ENCODE measurements at regions not wholly inside any gene's neighbourhood (a gene's known extent, or its start where the extent isn't known, plus 50 kb on each side); places are given as distances from the start of the nearest gene placed in this dataset.

DNA sequence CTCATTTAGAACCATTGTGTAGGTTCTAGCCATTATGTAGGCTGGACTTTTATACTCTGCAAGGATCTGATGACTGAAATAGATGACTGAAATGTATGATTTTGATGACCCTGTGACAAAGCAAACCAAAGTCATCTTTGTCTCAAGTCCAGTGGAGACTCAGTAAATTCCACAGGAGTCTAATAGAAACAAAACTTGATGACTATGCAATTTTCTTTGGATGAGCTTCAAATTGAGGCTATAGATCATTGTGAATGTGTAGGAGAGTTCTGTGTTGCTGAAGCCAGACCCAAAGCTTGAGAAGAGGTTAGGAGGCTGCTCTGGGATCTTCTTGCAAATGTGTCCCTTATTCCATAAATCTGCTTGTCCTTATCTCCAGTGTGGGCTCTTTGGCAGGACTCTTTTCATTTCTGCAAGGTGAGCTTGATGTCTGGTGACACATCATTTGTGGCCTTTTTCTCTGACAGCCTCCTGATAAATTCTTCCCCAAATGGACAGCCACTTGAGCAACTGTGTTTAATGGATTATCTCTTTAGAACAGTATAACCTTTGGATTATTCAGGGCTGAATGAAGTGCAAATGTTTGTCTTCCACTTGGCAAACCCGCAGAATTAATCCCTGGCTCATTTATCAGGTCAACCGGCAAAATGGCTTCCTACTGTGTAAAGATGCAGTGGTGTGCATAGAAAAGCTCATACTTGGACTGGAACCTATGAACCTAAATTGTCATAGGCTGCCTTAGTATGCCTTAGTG is 235.1 kb upstream of the ANKH start:
- no peak overlapping the region for H3K27ac ChIP-seq (ENCODE audit: low read depth, low read length)
- H3K9me3 ChIP-seq (ENCODE audit: insufficient read depth, low read depth, low read length), result no peaks in the 10 kb centered on the region
- H3K4me2 ChIP-seq (ENCODE audit: low read length), result no peak overlapping the region
- TF ChIP-seq, protein P1, sequence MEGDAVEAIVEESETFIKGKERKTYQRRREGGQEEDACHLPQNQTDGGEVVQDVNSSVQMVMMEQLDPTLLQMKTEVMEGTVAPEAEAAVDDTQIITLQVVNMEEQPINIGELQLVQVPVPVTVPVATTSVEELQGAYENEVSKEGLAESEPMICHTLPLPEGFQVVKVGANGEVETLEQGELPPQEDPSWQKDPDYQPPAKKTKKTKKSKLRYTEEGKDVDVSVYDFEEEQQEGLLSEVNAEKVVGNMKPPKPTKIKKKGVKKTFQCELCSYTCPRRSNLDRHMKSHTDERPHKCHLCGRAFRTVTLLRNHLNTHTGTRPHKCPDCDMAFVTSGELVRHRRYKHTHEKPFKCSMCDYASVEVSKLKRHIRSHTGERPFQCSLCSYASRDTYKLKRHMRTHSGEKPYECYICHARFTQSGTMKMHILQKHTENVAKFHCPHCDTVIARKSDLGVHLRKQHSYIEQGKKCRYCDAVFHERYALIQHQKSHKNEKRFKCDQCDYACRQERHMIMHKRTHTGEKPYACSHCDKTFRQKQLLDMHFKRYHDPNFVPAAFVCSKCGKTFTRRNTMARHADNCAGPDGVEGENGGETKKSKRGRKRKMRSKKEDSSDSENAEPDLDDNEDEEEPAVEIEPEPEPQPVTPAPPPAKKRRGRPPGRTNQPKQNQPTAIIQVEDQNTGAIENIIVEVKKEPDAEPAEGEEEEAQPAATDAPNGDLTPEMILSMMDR (IDR thresholded peaks at IDR 0.05; ENCODE audit: insufficient read depth, low read depth, low read length), result no peak
- TF ChIP-seq EZH2 (IDR thresholded peaks at IDR 0.05; ENCODE audit: insufficient read depth, low read length), result no peak
- H3K27me3 ChIP-seq (ENCODE audit: insufficient read depth, low read length), result no peaks in the 10 kb centered on the region
- Mint-ChIP-seq H3K27ac (ENCODE audit: unreplicated experiment) (no peak overlapping the region), H3K4me3 (ENCODE audit: unreplicated experiment) (no peak overlapping the region), H3K9me3 (ENCODE audit: unreplicated experiment) (no peaks in the 10 kb centered on the region), H3K36me3 (ENCODE audit: low read depth, unreplicated experiment) (no peaks in the 10 kb centered on the region), H3K4me1 (ENCODE audit: low read depth, unreplicated experiment) (no peaks in the 10 kb centered on the region), H3K27me3 (ENCODE audit: low read depth, unreplicated experiment) (no peaks in the 10 kb centered on the region)
- no peak overlapping the region for H2AFZ ChIP-seq (ENCODE audit: low read depth, low read length)
- no peaks in the 10 kb centered on the region for H3K4me1 ChIP-seq (ENCODE audit: insufficient read depth, low read length)
- no peaks in the 10 kb centered on the region for H4K20me1 ChIP-seq (ENCODE audit: insufficient read depth, low read length)
- no peak overlapping the region for H3K4me3 ChIP-seq (ENCODE audit: insufficient read depth, low read depth, low read length)
- no peaks in the 10 kb centered on the region for H3K36me3 ChIP-seq (ENCODE audit: insufficient read depth, low read length)
- DNase-seq (ENCODE audit: low read depth), result peak; percentile 1
- H3K9ac ChIP-seq (ENCODE audit: low read length), result no peak overlapping the region
- no peaks in the 10 kb centered on the region for H3K79me2 ChIP-seq (ENCODE audit: insufficient read depth, low read length)
- FAIRE-seq, result no peak

DNA sequence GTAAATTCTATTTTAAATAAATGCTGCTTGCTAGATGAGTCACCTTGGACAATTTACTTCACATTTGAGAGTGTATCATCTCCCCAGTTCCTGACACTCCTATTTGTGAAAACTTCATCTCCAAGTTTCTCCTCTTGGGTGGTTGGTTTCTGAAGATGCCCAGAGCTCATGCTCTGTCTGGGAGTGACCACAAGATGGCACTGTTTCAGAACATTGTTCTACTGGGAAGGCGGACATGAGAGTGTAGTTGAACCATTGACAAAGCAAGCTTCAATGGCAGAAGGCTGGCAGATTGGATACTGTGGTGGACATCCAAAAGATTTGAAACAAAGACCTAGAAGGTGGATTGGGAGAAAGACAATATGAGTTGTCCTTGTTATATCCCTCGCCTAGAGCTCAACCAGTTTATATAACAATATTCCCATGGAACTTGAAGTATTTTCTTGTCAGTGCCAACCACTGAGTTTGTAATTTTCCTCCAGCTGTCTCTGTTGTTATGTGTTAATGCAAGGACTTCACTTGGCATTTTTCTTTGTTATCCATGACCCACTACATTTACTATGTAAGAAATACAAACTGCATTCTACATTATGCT is 234.3 kb upstream of the ANKH start:
- no peaks in the 10 kb centered on the region for H3K4me1 ChIP-seq (ENCODE audit: insufficient read depth, low read length)
- H3K4me3 ChIP-seq (ENCODE audit: insufficient read depth, low read depth, low read length), result no peak overlapping the region
- no peaks in the 10 kb centered on the region for H3K36me3 ChIP-seq (ENCODE audit: insufficient read depth, low read length)
- Mint-ChIP-seq H3K9me3 (ENCODE audit: unreplicated experiment) (no peaks in the 10 kb centered on the region), H3K27ac (ENCODE audit: unreplicated experiment) (no peak overlapping the region), H3K4me3 (ENCODE audit: unreplicated experiment) (no peak overlapping the region), H3K27me3 (ENCODE audit: low read depth, unreplicated experiment) (no peaks in the 10 kb centered on the region), H3K4me1 (ENCODE audit: low read depth, unreplicated experiment) (no peaks in the 10 kb centered on the region), H3K36me3 (ENCODE audit: low read depth, unreplicated experiment) (no peaks in the 10 kb centered on the region)
- no peak overlapping the region for H3K27ac ChIP-seq (ENCODE audit: low read depth, low read length)
- H3K27me3 ChIP-seq (ENCODE audit: insufficient read depth, low read length), result no peaks in the 10 kb centered on the region
- no peak overlapping the region for H2AFZ ChIP-seq (ENCODE audit: low read depth, low read length)
- no peaks in the 10 kb centered on the region for H3K9me3 ChIP-seq (ENCODE audit: insufficient read depth, low read depth, low read length)
- H3K79me2 ChIP-seq (ENCODE audit: insufficient read depth, low read length), result no peaks in the 10 kb centered on the region
- peak; percentile 47 for FAIRE-seq
- no peak for TF ChIP-seq EZH2 (IDR thresholded peaks at IDR 0.05; ENCODE audit: insufficient read depth, low read length)
- TF ChIP-seq, protein P1 (IDR thresholded peaks at IDR 0.05; ENCODE audit: insufficient read depth, low read depth, low read length), result peak; percentile 80
- no peak overlapping the region for H3K9ac ChIP-seq (ENCODE audit: low read length)
- no peaks in the 10 kb centered on the region for H4K20me1 ChIP-seq (ENCODE audit: insufficient read depth, low read length)
- no peak overlapping the region for H3K4me2 ChIP-seq (ENCODE audit: low read length)
- peak; percentile 19 for DNase-seq (ENCODE audit: low read depth)

DNA sequence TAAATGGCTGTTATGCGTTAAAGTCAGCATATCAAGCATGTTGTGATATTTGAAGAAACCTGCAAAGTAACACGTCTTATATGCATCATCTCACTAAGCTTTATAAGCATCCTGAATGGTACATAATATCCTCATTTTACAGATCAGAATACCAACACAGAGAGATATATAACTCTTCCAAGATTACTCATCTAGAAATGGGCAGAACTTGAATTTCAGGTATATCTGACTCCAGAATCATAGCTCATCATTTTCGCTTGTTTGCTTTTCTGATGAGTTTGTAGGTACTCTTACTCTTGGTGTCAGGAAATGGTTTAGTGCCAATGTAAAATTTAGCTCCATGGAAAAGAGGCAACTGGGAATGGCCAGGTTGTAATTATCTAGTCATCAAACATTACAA is 232.3 kb upstream of the ANKH start:
- no peaks in the 10 kb centered on the region for H4K20me1 ChIP-seq (ENCODE audit: insufficient read depth, low read length)
- H3K4me1 ChIP-seq (ENCODE audit: insufficient read depth, low read length), result no peaks in the 10 kb centered on the region
- H3K4me2 ChIP-seq (ENCODE audit: low read length), result no peak overlapping the region
- H3K9me3 ChIP-seq (ENCODE audit: insufficient read depth, low read depth, low read length), result no peaks in the 10 kb centered on the region
- H3K9ac ChIP-seq (ENCODE audit: low read length), result no peak overlapping the region
- DNase-seq (ENCODE audit: low read depth) (no peak), FAIRE-seq (no peak)
- H2AFZ ChIP-seq (ENCODE audit: low read depth, low read length), result no peak overlapping the region
- H3K9me3 Mint-ChIP-seq (ENCODE audit: unreplicated experiment), result peaks cover 4% of the 10 kb centered on the region
- TF ChIP-seq EZH2 (IDR thresholded peaks at IDR 0.05; ENCODE audit: insufficient read depth, low read length), result no peak
- TF ChIP-seq, protein P1 (IDR thresholded peaks at IDR 0.05; ENCODE audit: insufficient read depth, low read depth, low read length), result no peak
- H3K79me2 ChIP-seq (ENCODE audit: insufficient read depth, low read length), result no peaks in the 10 kb centered on the region
- H3K36me3 Mint-ChIP-seq (ENCODE audit: low read depth, unreplicated experiment), result no peaks in the 10 kb centered on the region
- no peaks in the 10 kb centered on the region for H3K4me1 Mint-ChIP-seq (ENCODE audit: low read depth, unreplicated experiment)
- no peak overlapping the region for H3K4me3 ChIP-seq (ENCODE audit: insufficient read depth, low read depth, low read length)
- H3K4me3 Mint-ChIP-seq (ENCODE audit: unreplicated experiment), result no peak overlapping the region
- H3K27me3 ChIP-seq (ENCODE audit: insufficient read depth, low read length), result no peaks in the 10 kb centered on the region
- peaks cover 4% of the 10 kb centered on the region for H3K27me3 Mint-ChIP-seq (ENCODE audit: low read depth, unreplicated experiment)
- H3K27ac ChIP-seq (ENCODE audit: low read depth, low read length), result no peak overlapping the region
- no peak overlapping the region for H3K27ac Mint-ChIP-seq (ENCODE audit: unreplicated experiment)
- no peaks in the 10 kb centered on the region for H3K36me3 ChIP-seq (ENCODE audit: insufficient read depth, low read length)

Data from astrocyte (in vitro differentiated cells and primary cell).